Activated CD4-positive, alpha-beta T cell treated with anti-CD3 and anti-CD28 coated beads for 24 hours (primary cell): ENCODE measurements at regions not wholly inside any gene's neighbourhood (a gene's known extent, or its start where the extent isn't known, plus 50 kb on each side); places are given as distances from the start of the nearest gene placed in this dataset.
"Not testable (repeated sequence)": the region's sequence is repeated elsewhere in the genome, so short reads cannot be mapped to it uniquely, and the experiment has no call there.

Source experiments
- DNase-seq, 2 donors: peaks; one replicate each; pipeline ENCODE4 v3.0.0-alpha.2; 2020; ENCODE audit warnings: low read depth in 2 of 2

DNA sequence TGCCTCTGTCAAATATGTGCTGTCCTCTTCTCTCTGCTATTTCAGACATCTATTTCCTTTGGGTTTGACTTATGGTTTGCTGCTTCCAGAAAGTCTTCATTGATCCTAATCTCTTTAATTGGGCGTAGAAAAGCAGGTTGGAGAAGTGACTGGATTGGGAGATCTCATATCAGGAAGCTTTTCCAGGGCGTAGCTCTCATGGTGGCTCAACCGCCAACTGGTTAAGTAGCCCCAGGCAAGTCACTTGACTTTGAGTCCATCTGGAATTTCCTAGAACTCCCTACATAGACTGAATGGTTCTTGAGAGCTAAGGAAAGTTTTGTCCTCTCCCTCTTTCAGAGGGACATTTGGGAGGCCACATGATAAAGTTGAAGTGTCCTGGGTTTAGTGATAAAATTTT, 192.3 kb upstream of the GLRA1 start:
- no peak for DNase-seq

DNA sequence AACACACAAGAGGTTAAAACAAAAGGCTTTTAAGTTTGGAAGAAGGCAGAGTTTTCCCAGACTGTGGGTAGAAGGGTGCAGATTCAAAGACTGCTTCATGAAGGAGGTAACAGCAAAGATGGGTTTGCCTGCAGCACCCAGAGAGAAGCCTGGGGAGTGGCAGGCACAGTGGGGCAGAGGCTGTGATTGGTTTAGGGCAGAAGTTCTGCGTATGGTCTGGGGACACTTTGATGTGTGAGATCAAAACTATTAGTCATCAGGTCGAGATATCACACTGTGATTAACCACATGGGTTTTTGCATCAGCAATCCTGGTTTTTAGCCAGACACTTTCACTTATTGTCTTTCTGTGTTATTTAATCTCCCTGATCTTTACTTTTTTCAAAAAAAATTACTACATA, 188.8 kb upstream of the GLRA1 start:
- peak; percentile 11 to 27 for DNase-seq

DNA sequence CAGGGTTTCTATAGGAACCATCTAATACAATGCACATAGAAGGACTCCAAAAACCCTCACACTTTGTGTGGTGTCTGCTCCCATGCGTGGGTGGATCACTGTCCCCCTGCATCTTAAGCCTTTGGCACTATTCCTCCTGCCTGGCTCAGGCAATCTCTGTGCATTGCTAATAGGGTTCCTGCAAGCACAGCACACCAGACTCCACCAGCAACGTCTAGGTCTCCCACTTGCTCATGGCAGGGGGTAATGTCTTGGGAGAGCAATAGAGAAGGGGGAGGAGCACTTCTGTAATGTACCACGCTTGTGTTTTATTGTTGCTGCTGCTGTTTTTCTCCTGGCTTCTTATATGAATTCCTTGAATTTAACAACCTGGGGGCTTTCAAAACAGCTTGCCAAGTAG, 182.6 kb upstream of the GLRA1 start:
- no peak for DNase-seq

- no peak for DNase-seq
Observed at GRCh38 chr5:152106571-152106970, 181.9 kb upstream of the GLRA1 start.

DNA sequence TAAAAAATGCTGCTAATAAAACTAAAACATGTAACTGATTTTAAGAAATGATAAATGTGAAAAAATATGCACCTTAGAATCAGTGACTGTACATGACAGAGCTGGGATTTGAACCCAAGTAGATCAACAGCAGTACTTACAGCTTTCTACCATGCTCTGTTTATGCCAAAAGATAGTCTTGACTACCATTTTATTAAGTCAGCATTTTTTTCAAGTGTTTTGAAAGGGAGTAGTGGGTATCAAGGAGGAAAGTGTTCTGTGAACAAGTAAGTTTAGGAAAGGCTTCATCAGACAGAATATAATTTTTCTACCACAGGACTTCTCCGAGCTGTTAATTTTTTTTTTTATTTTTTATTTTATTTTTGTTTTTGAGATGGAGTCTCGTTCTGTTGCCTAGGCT, 180.4 kb upstream of the GLRA1 start:
- DNase-seq, result no peak

DNA sequence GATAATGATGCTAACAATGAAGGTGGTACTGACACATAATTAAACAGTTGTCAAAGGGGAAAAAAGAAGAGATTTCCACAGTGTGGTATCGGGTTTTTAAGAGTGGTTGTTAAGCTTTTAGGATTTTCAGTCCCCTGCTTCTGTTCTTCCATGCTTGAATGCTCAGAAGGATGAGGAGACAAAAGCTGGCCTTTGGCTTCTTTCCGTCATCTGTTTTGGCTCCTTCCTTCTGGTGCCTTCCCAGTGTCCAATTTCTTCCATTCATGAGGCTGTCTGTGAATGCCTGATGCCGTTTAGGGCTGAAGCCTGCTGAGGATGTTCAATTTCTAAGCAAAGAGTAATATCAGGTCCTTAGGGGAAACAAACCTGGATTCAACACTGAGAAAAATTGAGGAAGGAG, 179.6 kb upstream of the GLRA1 start:
- no peak for DNase-seq

- DNase-seq, result not testable (repeated sequence)
Observed at GRCh38 chr5:152102908-152103307, 178.3 kb upstream of the GLRA1 start.

- no peak for DNase-seq
Observed at GRCh38 chr5:152102057-152102456, 177.4 kb upstream of the GLRA1 start.

DNA sequence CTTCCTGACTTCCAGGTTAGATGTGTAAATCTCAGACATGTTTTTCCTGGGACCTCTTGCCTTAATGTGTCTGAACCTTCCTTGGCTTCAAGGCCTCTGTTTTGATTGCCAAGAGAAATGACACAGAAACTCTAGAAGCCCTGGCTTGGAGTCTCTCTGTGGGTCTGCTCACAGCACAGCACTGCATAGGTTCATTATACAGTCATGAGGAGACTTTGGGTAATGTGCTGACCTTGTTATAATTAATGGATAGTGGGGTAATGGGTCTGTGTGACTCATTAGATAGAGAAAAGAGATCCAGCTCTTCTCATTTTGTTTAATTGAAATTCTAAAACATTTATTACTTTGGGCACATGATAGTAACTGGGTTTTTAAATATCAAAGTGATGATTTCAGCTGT, 175.8 kb upstream of the GLRA1 start:
- no peak for DNase-seq

DNA sequence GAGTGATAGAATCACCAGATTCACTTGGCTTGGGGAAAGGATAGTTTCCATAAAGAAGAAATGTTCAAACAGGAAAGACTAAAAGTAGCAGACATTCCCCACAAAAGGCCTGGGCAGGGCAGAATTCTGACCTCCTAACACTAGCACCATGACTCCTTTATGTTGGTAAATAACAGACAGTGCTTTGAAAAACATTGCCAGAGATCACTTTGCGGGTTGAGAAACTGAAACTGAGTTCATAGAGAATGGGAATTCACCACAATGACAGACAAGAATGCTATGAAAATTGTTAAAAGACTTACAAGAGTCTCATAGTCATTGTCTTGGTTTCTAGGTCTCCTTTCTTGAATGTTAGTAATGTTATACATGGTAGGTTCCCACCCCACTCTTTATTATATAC, 172.5 kb upstream of the GLRA1 start:
- no peak for DNase-seq

DNA sequence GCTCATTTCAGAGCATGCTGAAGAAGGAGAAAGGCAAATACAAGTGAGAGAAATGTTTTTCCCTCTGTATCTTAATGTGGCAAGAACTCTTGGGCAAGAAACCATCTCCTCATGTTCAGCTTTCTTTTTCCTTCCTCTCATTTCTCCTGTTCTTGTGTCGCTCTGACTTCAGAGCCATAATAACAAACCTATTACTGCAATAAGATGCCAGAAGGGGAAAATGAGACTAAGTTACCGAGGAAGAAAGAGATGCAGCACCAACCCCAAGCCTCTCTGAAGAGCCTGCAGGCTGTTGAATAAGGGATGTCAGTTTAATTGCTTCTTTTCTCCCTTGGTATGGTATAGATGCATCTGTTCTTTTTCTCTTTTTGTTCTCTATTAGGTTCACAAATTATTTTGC, 170.1 kb upstream of the GLRA1 start:
- DNase-seq, result no peak

DNA sequence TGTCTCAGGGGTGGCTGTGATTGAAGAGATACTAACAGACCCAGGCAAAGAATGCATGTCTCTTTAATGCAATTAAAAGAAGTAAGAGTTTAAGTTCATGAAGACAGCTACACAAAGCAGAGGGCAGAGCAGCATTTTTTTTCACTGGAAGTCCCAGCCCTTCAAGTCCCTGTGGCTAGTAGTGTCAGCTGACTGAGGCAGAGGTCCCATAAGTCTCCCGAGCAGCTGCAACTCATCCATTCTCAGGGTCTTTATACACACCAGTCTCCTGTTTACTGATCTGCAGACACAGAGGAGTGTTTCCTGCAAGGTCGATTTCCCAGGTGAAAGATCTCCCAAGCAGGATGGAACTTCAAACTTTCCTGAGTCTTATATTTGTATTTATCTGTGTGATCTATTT, 169.4 kb upstream of the GLRA1 start:
- DNase-seq, result no peak

- no peak for DNase-seq
Observed at GRCh38 chr5:152092580-152092979, 167.9 kb upstream of the GLRA1 start.

- DNase-seq, result no peak
Observed at GRCh38 chr5:152089644-152090043, 165.0 kb upstream of the GLRA1 start.

GRCh38 chr5:152086668-152087067, 162.0 kb upstream of the GLRA1 start:
- DNase-seq, result no peak

GRCh38 chr5:152084476-152084875, 159.8 kb upstream of the GLRA1 start:
- DNase-seq, result no peak

GRCh38 chr5:152083231-152083630, 158.6 kb upstream of the GLRA1 start:
- no peak for DNase-seq

- no peak for DNase-seq
Observed at GRCh38 chr5:152072091-152072490, 147.4 kb upstream of the GLRA1 start.

- DNase-seq, result no peak
Observed at GRCh38 chr5:152070591-152070990, 145.9 kb upstream of the GLRA1 start.

DNA sequence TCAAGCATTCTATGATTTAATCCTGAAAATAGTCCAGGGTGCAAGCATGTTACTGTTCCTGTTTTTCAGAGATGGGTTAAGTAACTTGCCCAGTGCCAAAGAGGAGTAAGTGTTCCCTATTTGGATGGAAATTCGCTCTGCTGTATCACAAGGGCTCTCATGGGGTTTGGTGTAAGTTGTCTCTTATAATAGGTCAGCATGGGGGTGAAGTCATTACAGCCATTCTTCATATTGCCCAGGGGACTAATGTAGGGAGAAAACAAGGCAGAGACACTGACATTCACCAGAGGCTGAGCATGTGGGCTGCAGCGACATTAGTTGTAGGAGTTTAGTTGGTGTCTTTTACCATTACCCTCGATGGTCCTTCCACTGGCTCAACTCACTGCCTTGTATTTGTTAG, 142.1 kb upstream of the GLRA1 start:
- DNase-seq, result no peak

GRCh38 chr5:152063004-152063403, 138.4 kb upstream of the GLRA1 start:
- DNase-seq, result no peak

- DNase-seq, result no peak
Observed at GRCh38 chr5:152061095-152061494, 136.4 kb upstream of the GLRA1 start.

GRCh38 chr5:152058267-152058666, 133.6 kb upstream of the GLRA1 start:
- no peak for DNase-seq

- no peak for DNase-seq
Observed at GRCh38 chr5:152056931-152057330, 132.3 kb upstream of the GLRA1 start.

DNA sequence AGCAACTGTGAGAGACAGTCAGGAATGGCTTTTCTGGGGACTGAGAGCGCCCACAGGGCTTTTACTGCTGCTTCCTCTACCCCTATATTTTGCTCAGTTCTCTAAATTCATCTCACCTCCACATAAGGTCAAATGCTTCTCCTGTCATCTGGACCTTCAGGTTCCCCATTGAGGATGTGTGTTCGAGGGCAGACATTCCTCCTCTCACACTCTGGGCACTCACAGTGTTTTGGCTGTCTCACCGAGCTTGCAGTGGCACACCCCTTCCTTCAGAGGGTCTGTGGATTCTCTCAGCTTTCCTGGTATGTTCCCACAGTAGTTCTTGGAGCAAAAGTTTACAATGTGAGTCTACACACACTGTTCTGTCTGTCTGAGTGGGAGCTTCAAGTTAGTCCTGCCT, 127.8 kb upstream of the GLRA1 start:
- DNase-seq, result no peak
